ENCODE measurements at regions not wholly inside any gene's neighbourhood (a gene's known extent, or its start where the extent isn't known, plus 50 kb on each side); places are given as distances from the start of the nearest gene placed in this dataset.
"Not testable (repeated sequence)": the region's sequence is repeated elsewhere in the genome, so short reads cannot be mapped to it uniquely, and the experiment has no call there.

- not testable (repeated sequence) for TF ChIP-seq CTCF, POLR2A (IDR thresholded peaks at IDR 0.05)
These were observed 366.7 kb upstream of the OR4C13 start for GRCh38 chr11:49585495-49585894.

Data from Peyer's patch (tissue), 4 donors.